HUES48 (cell line): ENCODE measurements at regions not wholly inside any gene's neighbourhood (a gene's known extent, or its start where the extent isn't known, plus 50 kb on each side); places are given as distances from the start of the nearest gene placed in this dataset.

ENCODE experiments used
- H3K27ac ChIP-seq: one replicate; pipeline ENCODE4 v1.7.0; 2013; ENCODE audit warnings: low read depth, low read length, inconsistent platforms
- H3K27me3 ChIP-seq: 2 replicates; pipeline ENCODE4 v1.6.1; 2013; ENCODE audit warnings: mild to moderate bottlenecking, low read length; ENCODE audit not compliant: control insufficient read depth, insufficient read depth
- H3K36me3 ChIP-seq: 2 replicates; pipeline ENCODE4 v1.6.1; 2013; ENCODE audit warnings: low read length; ENCODE audit not compliant: control insufficient read depth, insufficient read depth
- H3K4me1 ChIP-seq: 2 replicates; pipeline ENCODE4 v1.6.1; 2013; ENCODE audit warnings: mild to moderate bottlenecking, low read length; ENCODE audit not compliant: control insufficient read depth, insufficient read depth
- H3K4me3 ChIP-seq: 2 replicates; pipeline ENCODE4 v1.5.1; 2013; ENCODE audit warnings: mild to moderate bottlenecking, low read depth, low read length
- H3K9ac ChIP-seq: 2 replicates; pipeline ENCODE4 v1.6.1; 2013; ENCODE audit warnings: mild to moderate bottlenecking, low read depth, low read length, moderate library complexity
- H3K9me3 ChIP-seq: 2 replicates; pipeline ENCODE4 v1.6.1; 2013; ENCODE audit warnings: low read length; ENCODE audit not compliant: control insufficient read depth, insufficient read depth

GRCh38 chr2:7660816-7661215 is 743.6 kb downstream of the RNF144A start:
- Histone ChIP-seq H3K9ac (no peak overlapping the region), H3K27ac (no peak overlapping the region), H3K9me3 (no peaks in the 10 kb centered on the region), H3K4me3 (no peak overlapping the region), H3K4me1 (no peaks in the 10 kb centered on the region; the same call in 1 of the 2 replicates), H3K36me3 (no peaks in the 10 kb centered on the region), H3K27me3 (no peaks in the 10 kb centered on the region)

DNA sequence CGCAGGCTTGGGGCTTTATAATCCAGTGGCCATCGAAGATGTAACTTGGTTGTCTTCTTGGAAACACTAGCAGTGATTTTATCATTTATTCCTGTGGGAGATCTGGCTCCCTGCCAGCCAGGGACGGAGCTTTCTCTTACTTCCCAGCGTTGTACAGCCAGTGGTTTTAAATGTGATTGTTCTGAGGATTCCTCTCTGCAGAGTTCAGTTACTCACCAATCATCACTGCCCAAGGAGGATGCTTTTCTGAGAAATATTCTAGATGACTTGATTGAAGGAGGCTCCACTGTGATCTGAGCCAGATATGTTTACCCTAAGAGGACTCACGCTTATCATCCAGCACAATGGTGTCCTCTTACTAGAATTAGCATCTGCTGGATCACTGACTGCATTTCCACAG is 744.3 kb downstream of the RNF144A start:
- Histone ChIP-seq H3K27ac (no peak overlapping the region), H3K4me3 (no peak overlapping the region), H3K36me3 (no peaks in the 10 kb centered on the region), H3K27me3 (no peaks in the 10 kb centered on the region), H3K4me1 (no peaks in the 10 kb centered on the region; the same call in 1 of the 2 replicates), H3K9me3 (no peaks in the 10 kb centered on the region), H3K9ac (no peak overlapping the region)

- Histone ChIP-seq H3K9ac (no peak overlapping the region), H3K27ac (no peak overlapping the region), H3K36me3 (no peaks in the 10 kb centered on the region), H3K9me3 (no peaks in the 10 kb centered on the region), H3K4me3 (no peak overlapping the region), H3K27me3 (no peaks in the 10 kb centered on the region), H3K4me1 (no peaks in the 10 kb centered on the region; the same call in 1 of the 2 replicates)
Observed at GRCh38 chr2:7665880-7666279, 748.7 kb downstream of the RNF144A start.

- Histone ChIP-seq H3K27me3 (no peaks in the 10 kb centered on the region), H3K9me3 (no peaks in the 10 kb centered on the region), H3K9ac (no peak overlapping the region), H3K4me1 (no peaks in the 10 kb centered on the region; the same call in 1 of the 2 replicates), H3K36me3 (no peaks in the 10 kb centered on the region), H3K4me3 (no peak overlapping the region), H3K27ac (no peak overlapping the region)
Observed at GRCh38 chr2:7666596-7667259, 749.5 kb downstream of the RNF144A start.

- no peak overlapping the region for H3K9ac ChIP-seq
- H3K9me3 ChIP-seq = no peaks in the 10 kb centered on the region
- H3K4me1 ChIP-seq = no peaks in the 10 kb centered on the region; the same call in 1 of the 2 replicates
- no peak overlapping the region for H3K4me3 ChIP-seq
- H3K36me3 ChIP-seq = no peaks in the 10 kb centered on the region
- H3K27me3 ChIP-seq = no peaks in the 10 kb centered on the region
- H3K27ac ChIP-seq = no peak overlapping the region
Observed at GRCh38 chr2:7667260-7667757, 750.1 kb downstream of the RNF144A start.

DNA sequence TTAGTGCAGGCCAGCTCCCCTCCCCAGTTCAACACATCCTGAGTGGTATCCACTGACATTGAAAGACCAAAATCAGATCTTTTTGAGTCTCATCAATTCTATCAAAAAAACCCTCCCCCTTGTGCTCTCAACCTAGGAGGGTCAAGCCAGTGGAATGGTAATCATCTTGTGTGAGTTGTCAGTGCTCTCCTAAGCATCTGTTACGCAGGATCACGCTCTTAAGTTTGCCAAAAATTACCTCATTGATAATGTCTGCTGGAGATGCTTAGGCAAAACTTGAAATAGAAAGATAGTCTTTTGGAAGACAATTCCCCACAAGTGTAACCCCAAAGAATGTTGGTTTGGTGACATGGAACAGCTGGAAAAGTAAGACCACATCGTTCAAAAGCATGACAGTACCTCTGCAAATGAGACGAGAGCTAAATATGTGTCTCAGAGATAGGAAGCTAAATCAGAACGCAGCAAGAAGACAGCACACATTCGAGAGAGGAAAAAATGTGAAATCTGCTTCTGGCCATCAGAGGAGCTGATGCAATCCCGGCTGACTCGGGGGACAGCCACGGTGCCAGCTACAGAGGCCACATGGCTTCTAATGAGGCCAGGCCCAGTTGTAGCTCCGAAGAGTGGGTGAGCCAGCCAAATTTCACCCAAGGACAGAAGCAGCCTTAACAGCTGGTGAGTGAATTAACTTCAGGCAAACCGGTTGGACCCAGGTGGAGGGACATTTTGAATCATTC is 753.9 kb downstream of the RNF144A start:
- Histone ChIP-seq H3K9ac (no peak overlapping the region), H3K4me1 (no peaks in the 10 kb centered on the region; the same call in 1 of the 2 replicates), H3K9me3 (no peaks in the 10 kb centered on the region; the same call in 1 of the 2 replicates), H3K4me3 (no peak overlapping the region), H3K36me3 (no peaks in the 10 kb centered on the region), H3K27ac (no peak overlapping the region), H3K27me3 (no peaks in the 10 kb centered on the region)

- H3K27me3 ChIP-seq = no peaks in the 10 kb centered on the region
- no peak overlapping the region for H3K4me3 ChIP-seq
- H3K9ac ChIP-seq = no peak overlapping the region
- no peaks in the 10 kb centered on the region; the same call in 1 of the 2 replicates for H3K9me3 ChIP-seq
- H3K4me1 ChIP-seq = no peaks in the 10 kb centered on the region; the same call in 1 of the 2 replicates
- H3K27ac ChIP-seq = no peak overlapping the region
- H3K36me3 ChIP-seq = no peaks in the 10 kb centered on the region
Observed at GRCh38 chr2:7672027-7672684, 754.9 kb downstream of the RNF144A start.

- no peaks in the 10 kb centered on the region; the same call in 1 of the 2 replicates for H3K9me3 ChIP-seq
- no peak overlapping the region for H3K27ac ChIP-seq
- H3K36me3 ChIP-seq = no peaks in the 10 kb centered on the region
- no peaks in the 10 kb centered on the region for H3K27me3 ChIP-seq
- H3K4me3 ChIP-seq = no peak overlapping the region
- H3K9ac ChIP-seq = no peak overlapping the region
- H3K4me1 ChIP-seq = no peaks in the 10 kb centered on the region; the same call in 1 of the 2 replicates
Observed at GRCh38 chr2:7672685-7673071, 755.5 kb downstream of the RNF144A start.

DNA sequence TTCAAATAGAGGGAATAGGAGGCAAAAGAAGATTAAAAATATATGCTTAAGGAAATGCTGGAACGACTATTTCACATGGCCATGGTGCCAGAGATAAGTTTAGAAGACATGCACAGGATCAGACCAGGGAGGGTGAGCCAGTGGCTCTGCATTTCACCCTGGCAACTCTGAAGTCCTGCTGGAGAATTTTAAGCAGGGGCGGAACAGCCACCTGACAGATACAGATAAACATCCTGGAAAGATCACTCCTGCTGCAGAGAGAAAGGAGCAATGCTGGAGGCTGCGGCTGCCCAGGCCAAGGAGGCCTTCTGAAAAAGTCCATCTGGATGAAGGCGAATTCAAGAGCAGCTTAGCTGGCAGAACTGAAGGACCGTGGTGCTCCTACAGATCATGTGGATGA is 755.9 kb downstream of the RNF144A start:
- Histone ChIP-seq H3K36me3 (no peaks in the 10 kb centered on the region), H3K4me1 (no peaks in the 10 kb centered on the region; the same call in 1 of the 2 replicates), H3K27me3 (no peaks in the 10 kb centered on the region), H3K27ac (no peak overlapping the region), H3K4me3 (no peak overlapping the region), H3K9me3 (no peaks in the 10 kb centered on the region; the same call in 1 of the 2 replicates), H3K9ac (no peak overlapping the region)

GRCh38 chr2:7673853-7674252 is 756.6 kb downstream of the RNF144A start:
- Histone ChIP-seq H3K9ac (no peak overlapping the region), H3K4me1 (no peaks in the 10 kb centered on the region; the same call in 1 of the 2 replicates), H3K4me3 (no peak overlapping the region), H3K9me3 (no peaks in the 10 kb centered on the region; the same call in 1 of the 2 replicates), H3K27me3 (no peaks in the 10 kb centered on the region), H3K36me3 (no peaks in the 10 kb centered on the region), H3K27ac (no peak overlapping the region)
